ENCODE measurements at regions not wholly inside any gene's neighbourhood (a gene's known extent, or its start where the extent isn't known, plus 50 kb on each side); places are given as distances from the start of the nearest gene placed in this dataset.

- no peaks in the 10 kb centered on the region for H3K36me3 ChIP-seq (ENCODE audit: insufficient read depth in 1 of 2, low read depth in 1 of 2)
- WGBS, 3 donors, result 48 to 60% (median 55%) methylated on average over 1 of the region's 1 CpG
- no peak overlapping the region for H3K27ac ChIP-seq
- no peak for TF ChIP-seq CTCF (IDR thresholded peaks at IDR 0.05)
- DNase-seq (no peak), ATAC-seq (no peak)
- no peaks in the 10 kb centered on the region for H3K4me1 ChIP-seq
- intact Hi-C loops (cut with DNase I), result no loop called here
- no peaks in the 10 kb centered on the region for H3K27me3 ChIP-seq (ENCODE audit: insufficient read depth in 3 of 3, low read length in 2 of 3)
- H3K4me3 ChIP-seq, result no peak overlapping the region
- peaks cover 6% of the 10 kb centered on the region for H3K9me3 ChIP-seq
Measured at GRCh38 chrX:38505583-38505982, 55.8 kb upstream of the TSPAN7 start.
